Endothelial cell of umbilical vein (primary cell): ENCODE measurements at regions not wholly inside any gene's neighbourhood (a gene's known extent, or its start where the extent isn't known, plus 50 kb on each side); places are given as distances from the start of the nearest gene placed in this dataset.

Source experiments
- BruUV-seq: library from RNA; stranded (reverse); fragments of 400-500 nt; replicated peaks from 2 replicates; lab custom pipeline; 2021; lab: Mats Ljungman, UMichigan
- CTCF ChIA-PET: fragments of 300-600, 350-600 bp; sonication (Branson Sonifier 250); formaldehyde crosslinking; loops from one replicate; lab custom pipeline; 2021; ENCODE audit warnings: antibody characterized with exemption, inconsistent platforms; lab: Charles Lee
- POLR2A ChIA-PET: fragments of 300-600, 350-600 bp; sonication (Branson Sonifier 250); formaldehyde crosslinking; loops from one replicate; lab custom pipeline; 2021; ENCODE audit warnings: antibody characterized with exemption, inconsistent platforms; lab: Charles Lee
- DNase-seq: peaks from one replicate; pipeline ENCODE4 v3.0.0-alpha.2; 2011; ENCODE audit warnings: low read depth, low spot score
- FAIRE-seq: peaks from 2 replicates; lab custom pipeline; 2011; peaks lifted over from hg19 to GRCh38; lab: Jason Lieb, UNC
- H2AFZ ChIP-seq: 2 replicates; pipeline ENCODE4 v1.6.0; 2012; ENCODE audit warnings: low read depth, low read length, control low read depth, inconsistent platforms
- H3K27ac ChIP-seq: 2 replicates; pipeline ENCODE4 v1.5.1; 2011; ENCODE audit warnings: low read depth, mild to moderate bottlenecking, control low read depth, low read length, moderate library complexity; ENCODE audit not compliant: insufficient read depth
- H3K27me3 ChIP-seq, 2 experiments: 2 replicates each; pipeline versions ENCODE4 v1.6.0 to v1.6.1; 2011; ENCODE audit warnings: low read length in 2 of 2, mixed read lengths in 1 of 2; ENCODE audit not compliant: control insufficient read depth in 2 of 2, insufficient read depth in 2 of 2
- H3K36me3 ChIP-seq, 2 experiments: 2 replicates in 1 of 2; 3 replicates in 1 of 2; pipeline ENCODE4 v1.5.1; 2011; ENCODE audit warnings: low read length in 2 of 2, mild to moderate bottlenecking in 1 of 2, moderate library complexity in 1 of 2; ENCODE audit not compliant: control insufficient read depth in 2 of 2, insufficient read depth in 2 of 2; ENCODE audit errors: extremely low read depth in 1 of 2
- H3K4me1 ChIP-seq: 3 replicates; pipeline ENCODE4 v1.5.1; 2011; ENCODE audit warnings: mild to moderate bottlenecking, low read length; ENCODE audit not compliant: control insufficient read depth, insufficient read depth; ENCODE audit errors: extremely low read depth
- H3K4me2 ChIP-seq: 2 replicates; pipeline ENCODE4 v1.6.1; 2011; ENCODE audit warnings: low read length, control low read depth, mixed read lengths; ENCODE audit not compliant: insufficient read depth
- H3K4me3 ChIP-seq, 3 experiments: fragments of 200-600 bp in 1 of 3; sonication (generic), shearing (Covaris generic) in 1 of 3; replicated peaks in 1 of 3; 2 replicates each; pipeline ENCODE4 v1.5.1; 2011 to 2016; ENCODE audit warnings: control low read depth in 3 of 3, low read length in 3 of 3, mild to moderate bottlenecking in 2 of 3, inconsistent platforms in 1 of 3, low read depth in 1 of 3, moderate library complexity in 1 of 3; ENCODE audit not compliant: insufficient read depth in 1 of 3
- H3K79me2 ChIP-seq: 2 replicates; pipeline ENCODE4 v1.6.0; 2012; ENCODE audit warnings: low read length, inconsistent platforms; ENCODE audit not compliant: control insufficient read depth, insufficient read depth
- H3K9ac ChIP-seq: replicated peaks from 2 replicates; pipeline ENCODE3; 2011; ENCODE audit warnings: low read length, control low read depth; ENCODE audit not compliant: insufficient read depth; ENCODE audit errors: extremely low read depth
- H3K9me1 ChIP-seq: replicated peaks from 3 replicates; pipeline ENCODE4 v1.6.0; 2011; ENCODE audit warnings: mild to moderate bottlenecking, low read length; ENCODE audit not compliant: control insufficient read depth, insufficient read depth; ENCODE audit errors: extremely low read depth
- H3K9me3 ChIP-seq: replicated peaks from 2 replicates; pipeline ENCODE4 v1.5.1; 2012; ENCODE audit warnings: low read length, inconsistent platforms; ENCODE audit not compliant: control insufficient read depth, insufficient read depth
- H4K20me1 ChIP-seq: replicated peaks from 2 replicates; pipeline ENCODE3; 2011; ENCODE audit warnings: mild to moderate bottlenecking, low read length; ENCODE audit not compliant: control insufficient read depth, insufficient read depth; ENCODE audit errors: extremely low read depth
- CTCF ChIP-seq, 2 donors: IDR thresholded peaks; 1 replicate in 1 of 2; 2 replicates in 1 of 2; pipeline ENCODE4 v1.5.1; 2011; ENCODE audit warnings: low read length in 2 of 2, mild to moderate bottlenecking in 2 of 2, moderate library complexity in 2 of 2, control low read depth in 1 of 2, inconsistent platforms in 1 of 2, low read depth in 1 of 2; ENCODE audit not compliant: insufficient read depth in 1 of 2; ENCODE audit errors: extremely low read depth in 1 of 2
- EZH2 ChIP-seq: IDR thresholded peaks from 2 replicates; pipeline ENCODE4 v1.6.1; 2012; ENCODE audit warnings: borderline replicate concordance, low read depth, mild to moderate bottlenecking, moderate library complexity, low read length, inconsistent platforms; ENCODE audit not compliant: severe bottlenecking
- FOS ChIP-seq: IDR thresholded peaks from 2 replicates; pipeline ENCODE4 v1.6.1; 2011; ENCODE audit warnings: mild to moderate bottlenecking, low read length, moderate library complexity, borderline replicate concordance; ENCODE audit not compliant: insufficient read depth
- GATA2 ChIP-seq: IDR thresholded peaks from 2 replicates; pipeline ENCODE4 v1.7.0; 2011; ENCODE audit warnings: low read depth, mild to moderate bottlenecking, moderate library complexity, mixed read lengths, low read length; ENCODE audit not compliant: insufficient read length, insufficient read depth
- JUN ChIP-seq: IDR thresholded peaks from 2 replicates; pipeline ENCODE4 v1.6.1; 2011; ENCODE audit warnings: borderline replicate concordance, low read depth; ENCODE audit not compliant: insufficient read length, insufficient read depth
- MYC ChIP-seq: IDR thresholded peaks from one replicate; pipeline ENCODE4 v1.6.1; 2011; ENCODE audit warnings: mild to moderate bottlenecking, low read depth, low read length
- POLR2A ChIP-seq: IDR thresholded peaks from 2 replicates; pipeline ENCODE4 v1.6.1; 2012; ENCODE audit warnings: low read depth, mild to moderate bottlenecking, control low read depth, low read length
- POLR2AphosphoS5 ChIP-seq: IDR thresholded peaks from 2 replicates; pipeline ENCODE4 v1.6.1; 2012; ENCODE audit warnings: low read depth, mild to moderate bottlenecking, control low read depth, low read length, moderate library complexity; ENCODE audit not compliant: insufficient read depth
- dilution Hi-C: fragments of 300-500 bp; cut with MboI; formaldehyde crosslinking; loops from one replicate; pipeline ENCODE4 v1.15.0; 2019; ENCODE audit warnings: low sequenced_read_pairs; ENCODE audit not compliant: extremely low pct_ligation_motif_present
- intact Hi-C: fragments of 100-400 bp; cut with micrococcal nuclease; formaldehyde crosslinking; loops from one replicate; pipeline ENCODE4 v1.10.0; 2022

GRCh38 chr20:52536841-52537400 is 345.3 kb upstream of the ZFP64 start:
- Histone ChIP-seq H3K36me3 (no peaks in the 10 kb centered on the region), H3K4me1 (no peaks in the 10 kb centered on the region), H4K20me1 (no peaks in the 10 kb centered on the region), H3K27me3 (no peaks in the 10 kb centered on the region), H3K4me3 (no peak overlapping the region), H3K27ac (no peak overlapping the region), H2AFZ (no peak overlapping the region), H3K9me1 (no peaks in the 10 kb centered on the region), H3K9me3 (no peaks in the 10 kb centered on the region), H3K4me2 (no peak overlapping the region), H3K9ac (no peak overlapping the region), H3K79me2 (no peaks in the 10 kb centered on the region)
- no peak for TF ChIP-seq CTCF (IDR thresholded peaks at IDR 0.05; ENCODE audit: extremely low read depth in 1 of 2, insufficient read depth in 1 of 2, low read depth in 1 of 2, low read length in 2 of 2)
- no peak for TF ChIP-seq GATA2
- no peak for TF ChIP-seq JUN
- TF ChIP-seq POLR2A: no peak
- TF ChIP-seq POLR2AphosphoS5: no peak
- no peak for TF ChIP-seq EZH2
- TF ChIP-seq FOS: no peak
- TF ChIP-seq MYC: no peak
- FAIRE-seq (no peak), DNase-seq (no peak)
- intact Hi-C loops: no loop called here
- ChIA-PET POLR2A (no interaction called here), CTCF (interaction anchor here (0.6 kb wide), 1 partner anchor 1639 kb away, joined by 3 read pairs; no protein-coding TSS in a partner anchor)
- dilution Hi-C loops: no loop called here
- no TSS peak for BruUV-seq
